ENCODE measurements at regions not wholly inside any gene's neighbourhood (a gene's known extent, or its start where the extent isn't known, plus 50 kb on each side); places are given as distances from the start of the nearest gene placed in this dataset.

DNA sequence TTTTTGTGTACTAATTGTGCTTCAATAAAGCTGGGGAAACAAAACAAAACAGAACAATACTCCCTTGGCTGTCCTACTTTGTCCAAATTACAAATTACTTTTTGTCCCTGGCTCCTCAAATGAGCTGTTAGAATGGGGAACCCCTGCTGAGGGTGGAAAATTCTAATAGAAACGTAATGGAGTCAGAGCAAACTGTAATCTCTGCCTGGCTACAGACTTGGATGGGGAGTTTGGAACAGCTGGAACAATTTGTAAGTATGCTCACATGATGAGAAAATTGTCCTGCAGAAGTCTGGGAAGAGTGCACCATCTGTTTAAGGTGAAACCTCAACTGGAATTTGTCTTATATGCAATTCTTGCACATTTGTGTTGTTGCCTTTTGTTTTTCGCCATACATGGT lies 364.4 kb upstream of the CLNK start:
- no peak for DNase-seq

DNA sequence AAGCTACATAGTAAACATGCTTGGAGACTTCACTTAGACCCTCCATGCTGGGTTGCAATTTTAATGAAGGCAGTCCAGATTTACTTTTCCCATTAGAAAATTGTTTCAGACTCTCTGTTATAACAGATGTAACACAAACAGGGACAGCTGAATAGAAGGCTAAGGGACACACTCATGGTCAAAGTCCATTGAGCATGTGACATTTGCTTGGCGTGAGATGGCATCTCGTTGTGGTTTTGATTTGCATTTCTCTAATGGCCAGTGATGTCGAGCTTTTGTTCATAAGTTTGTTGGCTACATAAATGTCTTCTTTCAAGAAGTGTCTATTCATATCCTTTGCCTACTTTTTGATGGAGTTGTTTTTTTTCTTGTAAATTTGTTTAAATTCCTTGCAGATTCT lies 358.2 kb upstream of the CLNK start:
- no peak for DNase-seq

DNA sequence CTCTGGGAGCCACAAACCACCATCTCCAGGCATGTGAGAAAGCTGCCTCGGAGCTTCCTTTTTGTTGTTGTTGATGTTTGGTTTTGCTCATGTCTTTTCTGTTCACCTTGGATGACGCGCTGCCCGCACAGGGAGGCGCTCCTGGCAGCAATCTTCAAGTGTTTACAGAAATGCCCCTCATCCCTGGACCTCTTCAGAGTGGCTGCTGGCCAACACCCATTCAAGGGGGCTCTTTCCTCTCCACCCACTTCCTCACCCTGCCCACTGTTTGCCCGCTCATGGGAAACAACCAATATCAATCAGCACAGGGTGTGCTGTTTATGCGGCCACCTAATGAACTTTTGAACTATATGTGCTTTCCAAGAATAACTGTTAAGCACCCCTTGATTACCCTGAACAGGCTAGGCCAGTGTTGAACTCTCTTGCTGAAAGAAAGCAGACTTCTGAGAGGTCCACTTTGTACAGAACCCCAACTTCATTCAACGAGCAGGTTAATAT lies 355.1 kb upstream of the CLNK start:
- no peak for DNase-seq

DNA sequence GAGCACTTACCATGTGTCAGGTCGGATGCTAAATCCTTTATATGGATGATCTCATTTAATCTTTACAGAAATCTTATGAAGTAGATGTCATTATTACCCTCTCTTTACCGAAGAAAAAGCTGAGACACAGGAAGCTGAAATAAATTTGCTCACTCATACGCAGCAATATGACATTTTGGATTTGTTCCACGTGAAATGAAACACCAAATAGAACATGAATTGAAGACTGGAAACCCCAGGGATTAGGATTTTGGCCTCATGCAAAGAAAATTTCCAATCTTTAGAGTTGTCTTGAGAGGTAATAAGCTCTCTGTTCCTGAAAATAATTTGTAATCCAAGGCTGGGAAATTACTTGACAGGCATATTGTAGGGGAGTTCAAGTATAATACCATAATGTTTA lies 354.4 kb upstream of the CLNK start:
- no peak for DNase-seq

DNA sequence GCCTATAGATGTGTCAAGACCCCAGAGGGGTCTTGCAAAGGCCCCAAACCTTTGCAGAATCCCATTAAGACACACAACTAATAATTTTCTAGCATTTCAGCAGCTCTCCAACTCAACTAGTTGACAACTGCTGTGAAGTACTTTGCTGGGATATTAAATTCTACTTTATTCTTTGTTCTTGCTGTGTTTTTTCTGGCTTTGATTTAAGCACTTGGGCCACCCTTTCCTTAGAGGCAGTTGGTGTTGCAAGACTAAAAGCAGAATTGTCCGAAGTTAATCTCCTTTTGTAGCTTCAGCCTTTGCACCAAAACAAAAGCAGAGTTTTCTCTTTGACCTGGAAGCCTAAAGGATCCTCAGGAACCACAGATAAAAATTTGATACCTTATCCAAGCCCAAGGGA lies 353.1 kb upstream of the CLNK start:
- no peak for DNase-seq

DNA sequence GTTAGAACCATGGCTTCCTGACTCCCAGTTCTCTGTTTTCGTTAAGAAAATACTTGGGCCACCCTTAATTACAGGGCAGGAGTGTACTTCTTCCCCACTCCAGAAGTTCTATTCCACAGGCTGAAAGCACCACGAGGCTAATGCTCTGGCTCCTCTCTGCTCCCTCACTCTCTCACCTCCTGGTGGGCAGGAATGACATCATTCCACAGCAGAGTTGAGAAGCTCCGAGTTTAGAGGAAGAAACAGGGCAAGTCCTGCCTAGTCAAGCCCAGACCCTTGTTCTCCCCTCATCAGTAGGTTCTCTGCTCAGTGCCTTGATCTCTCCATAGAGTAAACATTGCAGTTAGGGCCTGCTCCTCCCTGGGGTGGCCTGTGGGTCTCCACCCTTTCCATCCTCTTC lies 343.8 kb upstream of the CLNK start:
- no peak for DNase-seq

DNA sequence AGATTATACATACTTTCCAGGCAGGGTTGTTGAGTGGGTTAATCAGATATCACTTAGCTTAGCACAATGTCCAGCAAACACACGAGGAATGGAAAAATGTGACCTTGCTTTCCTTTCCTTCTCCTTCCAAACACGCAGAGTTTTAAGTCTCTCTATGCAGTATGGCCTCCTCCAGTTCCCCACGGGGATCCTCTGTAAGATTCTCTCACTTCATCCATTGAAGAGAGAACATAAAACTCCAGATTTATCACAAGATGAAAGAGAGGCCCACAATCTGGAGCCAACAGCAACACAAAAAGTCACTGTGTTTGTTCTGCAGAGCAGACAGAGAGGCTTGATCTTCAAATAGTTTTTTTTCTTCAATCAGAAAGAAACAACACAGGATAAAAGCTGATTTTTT lies 336.8 kb upstream of the CLNK start:
- DNase-seq: no peak

DNA sequence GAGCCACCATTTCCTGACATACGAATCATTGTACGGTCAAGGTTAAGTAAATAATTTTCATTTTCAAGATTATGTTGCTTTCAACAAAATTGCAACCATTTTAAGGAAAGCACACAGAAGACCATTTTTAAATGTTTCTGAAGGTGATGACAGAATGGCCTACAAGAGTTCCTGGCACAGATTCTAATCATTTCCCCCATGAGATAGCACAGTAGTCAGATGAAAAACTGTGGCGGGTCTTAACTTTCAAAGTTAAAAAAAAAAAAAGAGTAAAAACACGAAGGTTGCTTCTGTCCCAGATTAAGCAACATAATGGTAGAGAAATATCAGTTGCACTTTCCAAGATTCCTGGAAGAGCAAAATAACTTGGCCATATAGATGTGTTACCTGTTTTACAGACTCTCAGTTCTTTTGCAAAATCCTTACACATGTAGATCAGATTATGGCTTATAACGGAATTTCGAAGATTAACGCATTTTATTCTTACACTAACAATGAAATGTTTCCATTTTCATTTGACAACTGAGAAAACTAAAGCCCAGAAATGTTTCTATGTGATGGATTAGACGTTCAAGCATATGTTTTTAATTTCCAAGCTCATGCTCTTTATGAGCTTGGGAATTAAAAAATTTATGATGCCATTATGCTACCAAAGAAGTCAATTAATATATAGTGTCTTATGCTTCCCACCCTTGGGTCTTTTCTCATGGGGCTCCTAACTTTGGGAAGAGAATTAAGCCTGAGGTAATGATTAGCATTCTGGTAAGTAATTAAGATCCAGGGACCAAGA lies 335.1 kb upstream of the CLNK start:
- DNase-seq: no peak

DNA sequence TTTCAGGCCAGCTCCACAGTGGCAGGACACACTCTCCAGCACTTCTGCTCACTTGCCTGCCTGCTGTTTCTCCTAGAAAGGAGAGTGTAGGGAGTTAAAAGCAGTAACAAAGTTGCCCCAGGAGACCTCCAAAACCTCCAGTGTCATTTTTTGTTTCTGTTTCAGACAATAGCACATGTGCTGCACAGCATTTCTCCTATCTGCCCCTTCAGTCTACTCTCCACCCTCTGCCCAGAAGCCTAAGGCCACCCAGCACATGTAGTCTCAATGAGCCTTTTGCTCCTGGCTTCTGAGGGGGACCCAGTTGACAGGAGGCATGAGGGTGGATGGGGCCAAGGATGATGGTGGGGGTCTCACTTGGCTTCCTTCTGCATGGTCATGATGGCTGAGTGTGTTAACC lies 329.6 kb upstream of the CLNK start:
- DNase-seq: no peak

DNA sequence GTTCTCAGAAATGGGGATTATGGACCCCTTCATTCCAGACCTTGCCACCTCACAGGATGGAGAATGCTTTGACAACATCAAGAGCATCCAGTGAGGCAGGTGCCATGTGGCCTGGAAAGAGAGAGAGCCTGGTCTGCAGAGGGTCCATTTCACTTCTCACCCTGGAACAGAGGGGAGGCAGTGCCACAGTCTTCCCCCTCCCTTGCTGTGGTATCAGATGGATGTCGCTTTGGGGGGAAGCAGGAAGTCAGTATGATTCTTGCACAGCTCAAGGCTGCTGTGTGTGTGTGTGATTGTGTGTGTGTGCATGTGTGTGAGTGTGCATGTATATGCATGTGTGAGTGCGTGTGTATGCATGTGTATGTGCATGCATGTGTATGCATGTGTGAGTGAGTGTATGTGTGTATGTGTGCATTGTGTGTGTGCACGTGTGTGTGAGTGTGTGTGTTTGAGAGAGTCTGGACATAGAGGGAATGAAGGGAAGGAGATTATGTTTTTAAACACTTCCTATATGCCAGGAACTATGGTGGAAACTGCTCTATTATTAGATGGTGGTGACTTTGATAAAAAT lies 328.6 kb upstream of the CLNK start:
- no peak for DNase-seq

DNA sequence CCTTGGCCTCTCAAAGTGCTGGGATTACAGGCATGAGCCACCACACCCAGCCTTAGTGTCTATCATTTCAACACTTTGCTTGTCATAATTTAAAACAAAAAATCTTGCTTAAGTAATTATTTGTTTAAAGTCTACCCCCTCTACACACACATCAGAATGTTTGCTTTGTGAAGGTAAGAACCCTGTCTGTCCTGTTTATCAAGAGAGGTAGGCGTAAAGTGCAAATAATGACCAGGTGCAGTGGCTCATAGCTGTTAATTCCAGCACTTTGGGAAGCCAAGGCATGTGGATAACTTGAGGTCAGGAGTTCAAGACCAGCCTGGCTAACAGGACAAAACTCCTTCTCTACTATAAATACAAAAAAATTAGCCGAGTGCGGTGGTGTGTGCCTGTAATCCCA lies 326.7 kb upstream of the CLNK start:
- no peak for DNase-seq

DNA sequence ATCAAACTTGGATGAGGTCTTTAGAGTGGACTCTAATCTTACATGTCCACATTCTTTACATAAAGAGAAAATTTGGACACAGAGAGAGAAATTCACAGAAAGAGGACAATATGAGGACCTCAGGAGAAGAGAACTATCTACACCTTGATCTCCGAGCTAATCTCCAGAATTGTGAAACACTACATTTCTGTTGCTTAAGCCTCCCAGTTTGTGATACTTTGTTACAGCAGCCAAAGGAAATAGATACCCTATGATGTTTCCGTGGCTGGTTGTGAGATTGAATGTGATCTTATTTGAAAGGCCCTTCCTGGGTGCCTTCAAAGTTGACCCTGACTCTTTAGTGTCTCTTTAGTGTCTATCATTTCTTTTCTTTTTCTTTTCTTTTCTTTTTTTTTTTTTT lies 326.1 kb upstream of the CLNK start:
- DNase-seq: no peak

DNA sequence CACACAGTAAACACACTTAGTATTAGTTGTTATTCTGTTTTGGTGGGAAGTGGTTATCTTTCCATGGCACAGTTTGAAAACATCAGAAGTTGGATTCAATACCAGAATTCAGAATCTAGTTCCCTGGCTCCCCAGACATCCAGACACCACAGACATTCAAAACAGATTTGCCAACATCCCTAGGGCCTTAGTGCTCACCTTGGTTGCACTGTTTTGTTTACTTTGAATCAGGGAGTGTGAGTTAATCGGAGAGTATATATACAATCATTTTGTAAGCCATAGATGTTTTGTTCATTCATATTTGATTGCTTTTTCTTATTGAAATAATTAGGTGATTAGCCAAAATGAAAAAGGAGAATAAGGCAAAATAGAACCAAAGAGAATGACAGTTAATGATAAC lies 324.7 kb upstream of the CLNK start:
- no peak for DNase-seq

DNA sequence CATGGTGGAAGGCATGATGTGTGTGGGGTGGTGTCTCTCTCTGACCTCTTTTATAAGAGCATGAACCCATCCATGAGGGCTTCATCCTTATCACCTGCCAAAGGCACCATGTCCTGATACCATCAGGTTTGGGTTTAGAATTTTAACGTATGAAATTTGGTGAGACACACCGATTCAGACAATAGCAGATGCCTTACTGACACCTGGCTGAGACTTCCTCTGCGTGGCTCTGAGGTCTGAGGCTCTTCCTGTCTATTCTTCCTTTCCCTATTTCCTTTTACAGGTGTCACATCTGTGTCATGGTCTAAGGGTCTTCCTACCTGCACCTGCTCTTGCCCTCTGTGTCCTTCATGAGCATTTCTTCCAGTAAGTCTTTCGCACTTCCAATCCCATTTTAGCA lies 320.7 kb upstream of the CLNK start:
- no peak for DNase-seq

DNA sequence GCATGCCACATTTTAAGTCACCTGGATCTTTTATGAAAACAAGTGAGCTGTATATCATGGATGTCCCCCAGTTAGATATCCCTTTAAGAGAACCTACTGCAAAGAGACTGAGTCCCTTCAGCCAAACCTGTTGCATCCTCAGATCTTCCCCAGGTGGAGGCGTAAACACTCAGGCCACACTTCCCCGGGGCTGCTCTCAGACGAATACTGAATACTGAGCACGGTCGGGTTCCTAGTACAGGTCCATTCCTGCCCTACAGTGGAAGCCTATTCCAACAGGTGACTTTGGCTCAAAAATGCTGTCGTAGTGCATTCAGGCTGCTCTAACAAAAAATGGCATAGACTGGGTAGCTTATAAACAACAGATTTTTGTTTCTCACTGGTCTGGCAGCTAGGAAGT lies 320.2 kb upstream of the CLNK start:
- DNase-seq: no peak

DNA sequence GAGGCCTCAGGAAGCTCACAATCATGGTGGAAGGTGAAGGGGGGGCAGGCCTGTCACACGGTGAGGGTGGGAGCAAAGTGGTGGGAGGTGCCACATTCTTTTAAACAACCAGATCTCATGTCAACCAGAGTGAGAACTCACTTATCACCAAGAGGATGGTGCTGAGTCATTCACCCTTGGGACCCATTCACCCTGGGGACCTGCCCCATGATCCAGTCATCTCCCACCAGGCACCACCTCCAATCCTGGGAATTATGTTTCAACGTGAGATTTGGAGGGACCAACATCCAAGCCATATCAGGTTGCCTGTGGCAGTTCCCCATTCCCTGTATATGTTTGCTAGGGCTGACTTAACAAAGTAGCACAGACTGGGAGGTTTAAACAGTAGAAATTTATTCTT lies 318.4 kb upstream of the CLNK start:
- DNase-seq: no peak

DNA sequence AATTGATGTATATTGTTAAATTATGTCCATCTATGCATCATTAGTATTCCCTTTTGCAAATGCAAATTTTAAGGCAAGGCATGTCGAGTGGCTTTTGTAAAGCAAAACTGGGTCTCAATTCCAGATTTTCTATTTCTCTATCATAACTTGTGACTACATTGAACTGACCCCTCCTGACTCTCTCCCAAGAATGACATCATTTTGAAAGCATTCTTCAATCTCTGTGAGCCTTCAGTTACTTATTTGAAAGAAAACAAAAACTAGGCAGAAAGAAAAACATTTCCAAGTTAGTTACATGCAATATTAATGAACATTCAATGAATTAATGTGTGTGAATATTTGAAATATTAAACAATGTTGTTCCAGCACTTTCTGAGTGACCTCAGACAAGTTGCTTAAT lies 314.3 kb upstream of the CLNK start:
- no peak for DNase-seq

DNA sequence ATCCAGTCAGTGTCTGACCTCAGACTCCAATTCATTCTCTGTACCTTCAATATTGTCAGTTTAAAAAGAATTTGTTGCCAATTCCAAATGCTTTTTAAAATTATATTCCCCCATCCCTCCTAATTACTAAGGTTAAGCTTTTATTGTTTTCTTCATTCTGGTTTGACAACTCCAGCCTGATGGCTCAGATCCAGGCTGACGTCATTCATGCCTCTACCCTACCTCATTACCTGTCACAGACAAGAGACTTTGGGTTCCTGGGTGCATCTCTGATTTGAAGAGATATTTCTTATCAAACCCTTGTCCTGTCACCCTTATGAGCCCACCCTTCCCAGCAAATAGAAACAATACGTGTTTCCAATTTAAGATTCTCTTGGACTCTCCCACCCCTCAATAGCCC lies 300.2 kb upstream of the CLNK start:
- no peak for DNase-seq

DNA sequence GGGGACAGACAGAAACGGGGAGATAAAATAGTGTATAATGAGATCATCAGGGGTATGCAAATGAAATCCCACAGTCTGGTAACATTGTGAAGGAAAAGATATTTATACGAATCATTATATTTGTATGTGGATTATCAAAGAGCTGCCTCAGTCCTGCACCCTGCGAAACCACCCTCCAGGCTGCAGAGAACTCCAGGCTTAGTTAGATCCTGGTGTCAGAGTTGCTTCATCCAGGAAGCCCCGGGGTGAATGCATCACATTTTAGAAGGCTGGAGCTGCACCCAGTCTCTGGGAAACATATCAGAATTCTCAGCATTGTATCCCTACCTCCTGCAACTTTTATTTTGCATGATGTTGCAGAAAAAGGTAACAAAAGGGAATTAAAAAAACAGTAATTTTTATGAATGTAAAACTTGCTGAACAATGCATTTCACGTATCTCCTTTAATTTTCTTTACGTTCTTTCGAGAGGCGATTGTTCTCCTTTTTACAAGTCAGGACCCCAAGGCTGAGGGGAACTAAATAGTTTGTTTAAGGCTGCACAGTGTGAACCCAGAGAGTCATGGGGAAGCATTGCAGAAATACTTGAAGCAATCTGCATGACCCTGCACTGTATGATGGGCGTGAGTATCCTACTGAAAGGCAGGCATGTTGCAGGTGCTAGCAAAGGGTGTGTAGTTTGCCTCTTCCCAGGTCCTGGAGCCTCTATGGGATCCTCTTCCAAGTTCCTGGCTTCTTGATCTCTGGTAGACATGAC lies 299.5 kb upstream of the CLNK start:
- no peak for DNase-seq

DNA sequence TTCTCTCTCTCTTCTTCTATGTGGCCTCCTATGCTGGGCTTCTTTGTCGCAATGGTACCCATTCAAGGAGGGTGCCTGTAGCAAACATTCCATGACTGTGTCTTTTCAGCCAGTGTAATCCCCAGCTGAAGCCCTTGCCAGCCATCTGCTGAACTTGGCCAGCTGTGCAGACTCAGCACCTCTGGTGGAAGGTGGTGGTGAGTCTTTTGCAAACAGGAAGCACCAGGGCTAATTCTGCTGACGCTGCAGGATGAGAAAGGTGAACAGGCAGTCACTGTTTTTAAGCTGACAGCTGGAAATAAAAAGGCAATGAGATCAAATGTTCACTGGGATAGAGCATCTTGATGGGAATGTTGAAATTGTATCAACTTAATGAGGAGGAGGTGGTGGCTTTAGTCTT lies 298.7 kb upstream of the CLNK start:
- no peak for DNase-seq

DNA sequence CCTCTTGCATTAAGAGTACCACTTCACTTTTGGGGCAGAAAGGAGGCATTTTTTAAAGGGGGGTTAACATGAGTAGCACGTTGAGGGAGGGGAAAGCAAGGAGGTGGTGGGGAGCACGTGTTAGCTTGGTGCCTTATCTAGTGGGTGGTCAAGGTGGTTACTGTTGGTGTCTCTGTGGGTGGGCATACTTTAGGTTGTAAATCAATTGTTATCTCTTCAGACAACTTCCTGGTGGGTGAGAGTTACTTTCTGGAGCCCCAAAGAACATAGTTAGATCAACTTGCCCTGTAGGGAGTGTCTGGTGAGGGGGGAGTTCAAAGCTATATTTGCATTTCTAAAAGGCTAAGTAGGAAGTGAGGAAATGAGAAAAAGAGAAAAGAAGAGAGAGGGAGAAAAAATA lies 297.7 kb upstream of the CLNK start:
- DNase-seq: no peak

DNA sequence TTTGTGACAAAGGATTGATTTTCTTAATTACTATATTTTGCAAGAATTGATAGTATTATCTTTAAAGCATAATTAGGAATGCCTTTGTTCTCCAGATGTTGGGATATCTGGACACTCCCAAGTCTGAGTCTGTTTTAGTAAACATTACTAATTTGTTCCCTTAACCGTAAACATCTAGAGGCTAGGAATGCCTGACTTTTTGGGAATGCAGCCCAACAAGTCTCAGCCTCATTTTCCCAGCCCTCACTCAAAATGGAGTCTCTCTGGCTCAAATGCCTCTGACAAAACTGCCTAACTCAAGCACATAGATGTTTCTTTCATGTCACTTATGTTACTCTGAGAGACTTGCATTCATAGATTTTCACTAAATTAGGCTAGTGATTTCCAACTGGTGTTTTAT lies 297.0 kb upstream of the CLNK start:
- DNase-seq: no peak

DNA sequence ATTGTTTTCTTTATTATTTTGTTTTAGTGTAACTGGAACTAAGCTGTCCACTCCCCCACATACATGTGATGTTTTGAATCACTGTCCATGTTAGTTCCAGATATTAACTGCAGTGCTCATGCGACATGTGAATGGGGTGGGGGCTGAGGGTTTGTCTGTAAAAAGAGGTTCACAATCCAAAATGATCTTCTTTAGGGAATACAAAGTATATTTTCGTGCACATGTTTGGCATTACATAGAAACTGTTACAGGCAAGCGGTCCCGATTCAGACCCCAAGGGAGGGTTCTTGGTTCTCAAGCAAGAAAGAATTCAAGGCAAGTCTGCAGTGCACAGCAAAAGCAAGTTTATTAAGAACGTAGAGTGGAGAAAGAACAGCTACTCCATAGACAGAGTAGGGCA lies 296.5 kb upstream of the CLNK start:
- DNase-seq: no peak

DNA sequence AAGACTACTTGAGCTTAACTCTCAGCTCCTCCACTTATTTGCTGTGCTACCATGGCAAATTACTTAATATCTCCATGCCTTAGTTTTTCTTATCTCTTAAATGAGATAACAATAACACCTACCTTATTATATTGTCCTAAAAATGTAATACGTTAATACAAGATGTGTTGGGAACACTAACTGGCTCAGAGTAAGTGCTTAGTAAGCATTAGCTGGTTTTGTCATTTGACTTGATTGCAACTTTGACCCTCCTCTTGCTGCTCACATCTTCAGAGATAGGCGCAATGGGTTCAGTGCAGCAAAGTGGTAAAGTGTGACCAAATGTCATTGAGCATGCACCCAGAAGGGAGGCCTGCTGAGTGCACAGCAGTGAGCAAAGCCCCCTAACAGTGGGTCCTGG lies 294.5 kb upstream of the CLNK start:
- no peak for DNase-seq

Data from T1000 (cell line).